ENCODE measurements at regions not wholly inside any gene's neighbourhood (a gene's known extent, or its start where the extent isn't known, plus 50 kb on each side); places are given as distances from the start of the nearest gene placed in this dataset.

DNA sequence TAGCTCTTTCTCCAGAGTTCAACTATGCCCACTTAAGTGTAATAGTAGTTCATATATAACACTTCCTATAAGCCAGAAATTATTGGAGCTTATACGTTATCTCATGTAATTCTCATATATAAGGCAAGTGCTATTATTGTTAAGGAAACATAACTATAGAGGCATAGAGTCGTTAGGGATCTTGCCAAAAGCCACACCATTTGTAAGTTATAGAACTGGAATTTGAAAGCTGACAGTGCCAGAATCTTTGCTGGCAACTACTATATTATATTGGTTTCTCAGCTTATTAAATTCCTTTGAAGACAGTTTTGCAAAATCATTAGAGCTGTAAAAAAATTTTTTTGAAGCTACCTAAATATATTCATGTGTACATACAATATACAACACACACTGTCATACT, 51.0 kb upstream of the MBNL2 start:
- TF ChIP-seq, protein P1, sequence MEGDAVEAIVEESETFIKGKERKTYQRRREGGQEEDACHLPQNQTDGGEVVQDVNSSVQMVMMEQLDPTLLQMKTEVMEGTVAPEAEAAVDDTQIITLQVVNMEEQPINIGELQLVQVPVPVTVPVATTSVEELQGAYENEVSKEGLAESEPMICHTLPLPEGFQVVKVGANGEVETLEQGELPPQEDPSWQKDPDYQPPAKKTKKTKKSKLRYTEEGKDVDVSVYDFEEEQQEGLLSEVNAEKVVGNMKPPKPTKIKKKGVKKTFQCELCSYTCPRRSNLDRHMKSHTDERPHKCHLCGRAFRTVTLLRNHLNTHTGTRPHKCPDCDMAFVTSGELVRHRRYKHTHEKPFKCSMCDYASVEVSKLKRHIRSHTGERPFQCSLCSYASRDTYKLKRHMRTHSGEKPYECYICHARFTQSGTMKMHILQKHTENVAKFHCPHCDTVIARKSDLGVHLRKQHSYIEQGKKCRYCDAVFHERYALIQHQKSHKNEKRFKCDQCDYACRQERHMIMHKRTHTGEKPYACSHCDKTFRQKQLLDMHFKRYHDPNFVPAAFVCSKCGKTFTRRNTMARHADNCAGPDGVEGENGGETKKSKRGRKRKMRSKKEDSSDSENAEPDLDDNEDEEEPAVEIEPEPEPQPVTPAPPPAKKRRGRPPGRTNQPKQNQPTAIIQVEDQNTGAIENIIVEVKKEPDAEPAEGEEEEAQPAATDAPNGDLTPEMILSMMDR (IDR thresholded peaks at IDR 0.05), result no peak
- TF ChIP-seq POLR2A (IDR thresholded peaks at IDR 0.05), result no peak

Measured in uterus (tissue), 2 donors.